Neutrophil (primary cell): ENCODE measurements at regions not wholly inside any gene's neighbourhood (a gene's known extent, or its start where the extent isn't known, plus 50 kb on each side); places are given as distances from the start of the nearest gene placed in this dataset.

ENCODE experiments used
- H3K27ac ChIP-seq: fragments of 200-600 bp; sonication (generic); 2 replicates; pipeline ENCODE4 v1.5.1; 2016; ENCODE audit warnings: mild to moderate bottlenecking, moderate library complexity
- H3K27me3 ChIP-seq: fragments of 200-600 bp; sonication (generic); 2 replicates; pipeline ENCODE4 v1.6.0; 2016; ENCODE audit warnings: mild to moderate bottlenecking
- H3K36me3 ChIP-seq: fragments of 200-600 bp; sonication (generic); 2 replicates; pipeline ENCODE4 v1.5.1; 2017
- H3K4me1 ChIP-seq, 2 experiments: fragments of 200-600 bp in 1 of 2; sonication (generic) in 1 of 2; 1 replicate in 1 of 2; 2 replicates in 1 of 2; pipeline versions ENCODE4 v1.5.1 to v1.6.1; 2013 to 2016; ENCODE audit warnings: low read depth in 1 of 2, low read length in 1 of 2, mild to moderate bottlenecking in 1 of 2, moderate library complexity in 1 of 2; ENCODE audit not compliant: control insufficient read depth in 1 of 2, insufficient read depth in 1 of 2
- H3K4me3 ChIP-seq, 2 experiments: fragments of 200-600 bp in 1 of 2; sonication (generic) in 1 of 2; 1 replicate in 1 of 2; 2 replicates in 1 of 2; pipeline ENCODE4 v1.5.1; 2013 to 2016; ENCODE audit warnings: low read depth in 1 of 2, low read length in 1 of 2, mild to moderate bottlenecking in 1 of 2, moderate library complexity in 1 of 2
- H3K9me3 ChIP-seq: fragments of 200-600 bp; sonication (generic); 2 replicates; pipeline ENCODE4 v1.5.1; 2016
- CTCF ChIP-seq: fragments of 200-600 bp; sonication (generic); IDR thresholded peaks from 2 replicates; pipeline ENCODE4 v1.5.1; 2016; ENCODE audit warnings: antibody characterized with exemption

- no peak for TF ChIP-seq CTCF
- no peaks in the 10 kb centered on the region for H3K9me3 ChIP-seq
- H3K27ac ChIP-seq, result no peak overlapping the region
- no peak overlapping the region for H3K4me3 ChIP-seq
- H3K36me3 ChIP-seq, result no peaks in the 10 kb centered on the region
- peaks cover under 1% of the 10 kb centered on the region for H3K27me3 ChIP-seq
- H3K4me1 ChIP-seq, result no peaks in the 10 kb centered on the region
These were observed 206.4 kb upstream of the P2RY1 start for GRCh38 chr3:152628496-152628895.

- no peak overlapping the region for H3K4me3 ChIP-seq
- TF ChIP-seq CTCF, result no peak
- H3K27me3 ChIP-seq, result no peaks in the 10 kb centered on the region
- no peak overlapping the region for H3K27ac ChIP-seq
- H3K36me3 ChIP-seq, result no peaks in the 10 kb centered on the region
- H3K4me1 ChIP-seq, result no peaks in the 10 kb centered on the region
- H3K9me3 ChIP-seq, result no peaks in the 10 kb centered on the region
These were observed 205.4 kb upstream of the P2RY1 start for GRCh38 chr3:152629363-152630122.

GRCh38 chr3:152635389-152635788 lies 199.5 kb upstream of the P2RY1 start:
- no peak for TF ChIP-seq CTCF
- H3K27me3 ChIP-seq, result no peaks in the 10 kb centered on the region
- no peaks in the 10 kb centered on the region for H3K9me3 ChIP-seq
- no peaks in the 10 kb centered on the region for H3K36me3 ChIP-seq
- H3K4me3 ChIP-seq, result no peak overlapping the region
- no peak overlapping the region for H3K27ac ChIP-seq
- H3K4me1 ChIP-seq, result no peaks in the 10 kb centered on the region

- H3K36me3 ChIP-seq, result no peaks in the 10 kb centered on the region
- H3K27me3 ChIP-seq, result no peaks in the 10 kb centered on the region
- no peak overlapping the region for H3K4me3 ChIP-seq
- no peak overlapping the region for H3K27ac ChIP-seq
- H3K4me1 ChIP-seq, result no peaks in the 10 kb centered on the region
- no peaks in the 10 kb centered on the region for H3K9me3 ChIP-seq
- no peak for TF ChIP-seq CTCF
These were observed 198.3 kb upstream of the P2RY1 start for GRCh38 chr3:152636651-152637050.

GRCh38 chr3:152638214-152638613 lies 196.7 kb upstream of the P2RY1 start:
- H3K4me1 ChIP-seq, result no peaks in the 10 kb centered on the region
- no peak overlapping the region for H3K4me3 ChIP-seq
- no peak for TF ChIP-seq CTCF
- no peaks in the 10 kb centered on the region for H3K9me3 ChIP-seq
- H3K27me3 ChIP-seq, result no peaks in the 10 kb centered on the region
- no peaks in the 10 kb centered on the region for H3K36me3 ChIP-seq
- H3K27ac ChIP-seq, result no peak overlapping the region
